ENCODE measurements at regions not wholly inside any gene's neighbourhood (a gene's known extent, or its start where the extent isn't known, plus 50 kb on each side); places are given as distances from the start of the nearest gene placed in this dataset.
A peak's percentile ranks its signal among the peaks of the same experiment; 100 is the strongest.

DNA sequence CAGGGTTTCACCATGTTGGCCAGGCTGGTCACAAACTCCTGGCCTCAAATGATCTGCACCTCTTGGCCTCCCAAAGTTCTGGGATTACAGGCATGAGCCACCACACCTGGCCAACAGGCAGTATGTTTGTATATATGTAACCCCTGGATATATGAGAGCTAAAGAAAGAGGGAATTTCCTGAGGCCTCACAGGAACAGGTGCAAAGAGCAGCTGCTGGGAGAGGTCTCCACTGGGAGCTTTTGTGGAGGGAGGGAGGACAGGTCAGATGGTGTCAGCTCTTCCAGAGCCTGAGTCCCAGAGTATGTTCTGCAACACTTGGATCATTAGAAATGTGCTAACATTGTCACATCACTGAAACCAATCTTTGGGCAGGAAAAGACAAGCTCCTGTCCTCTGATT lies 110.1 kb upstream of the KIF5B start (continued):
- TF ChIP-seq, protein P1, sequence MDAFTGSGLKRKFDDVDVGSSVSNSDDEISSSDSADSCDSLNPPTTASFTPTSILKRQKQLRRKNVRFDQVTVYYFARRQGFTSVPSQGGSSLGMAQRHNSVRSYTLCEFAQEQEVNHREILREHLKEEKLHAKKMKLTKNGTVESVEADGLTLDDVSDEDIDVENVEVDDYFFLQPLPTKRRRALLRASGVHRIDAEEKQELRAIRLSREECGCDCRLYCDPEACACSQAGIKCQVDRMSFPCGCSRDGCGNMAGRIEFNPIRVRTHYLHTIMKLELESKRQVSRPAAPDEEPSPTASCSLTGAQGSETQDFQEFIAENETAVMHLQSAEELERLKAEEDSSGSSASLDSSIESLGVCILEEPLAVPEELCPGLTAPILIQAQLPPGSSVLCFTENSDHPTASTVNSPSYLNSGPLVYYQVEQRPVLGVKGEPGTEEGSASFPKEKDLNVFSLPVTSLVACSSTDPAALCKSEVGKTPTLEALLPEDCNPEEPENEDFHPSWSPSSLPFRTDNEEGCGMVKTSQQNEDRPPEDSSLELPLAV (CRISPR knock-in tag; conservative IDR thresholded peaks at IDR 0.05; ENCODE audit: low read depth), result no peak
- peak; percentile 51; the same call in 1 of the 2 replicates for TF ChIP-seq ZNF317 (CRISPR knock-in tag; IDR thresholded peaks at IDR 0.05)
- TF ChIP-seq, protein P2, sequence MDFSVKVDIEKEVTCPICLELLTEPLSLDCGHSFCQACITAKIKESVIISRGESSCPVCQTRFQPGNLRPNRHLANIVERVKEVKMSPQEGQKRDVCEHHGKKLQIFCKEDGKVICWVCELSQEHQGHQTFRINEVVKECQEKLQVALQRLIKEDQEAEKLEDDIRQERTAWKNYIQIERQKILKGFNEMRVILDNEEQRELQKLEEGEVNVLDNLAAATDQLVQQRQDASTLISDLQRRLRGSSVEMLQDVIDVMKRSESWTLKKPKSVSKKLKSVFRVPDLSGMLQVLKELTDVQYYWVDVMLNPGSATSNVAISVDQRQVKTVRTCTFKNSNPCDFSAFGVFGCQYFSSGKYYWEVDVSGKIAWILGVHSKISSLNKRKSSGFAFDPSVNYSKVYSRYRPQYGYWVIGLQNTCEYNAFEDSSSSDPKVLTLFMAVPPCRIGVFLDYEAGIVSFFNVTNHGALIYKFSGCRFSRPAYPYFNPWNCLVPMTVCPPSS (IDR thresholded peaks at IDR 0.05), result no peak
- TF ChIP-seq ZNF607 (CRISPR knock-in tag; IDR thresholded peaks at IDR 0.05; ENCODE audit: borderline replicate concordance), result no peak
- peak; percentile 26; the same call in 1 of the 2 replicates for TF ChIP-seq SIX1 (CRISPR knock-in tag; IDR thresholded peaks at IDR 0.05; ENCODE audit: borderline replicate concordance)
- TF ChIP-seq, protein P3, sequence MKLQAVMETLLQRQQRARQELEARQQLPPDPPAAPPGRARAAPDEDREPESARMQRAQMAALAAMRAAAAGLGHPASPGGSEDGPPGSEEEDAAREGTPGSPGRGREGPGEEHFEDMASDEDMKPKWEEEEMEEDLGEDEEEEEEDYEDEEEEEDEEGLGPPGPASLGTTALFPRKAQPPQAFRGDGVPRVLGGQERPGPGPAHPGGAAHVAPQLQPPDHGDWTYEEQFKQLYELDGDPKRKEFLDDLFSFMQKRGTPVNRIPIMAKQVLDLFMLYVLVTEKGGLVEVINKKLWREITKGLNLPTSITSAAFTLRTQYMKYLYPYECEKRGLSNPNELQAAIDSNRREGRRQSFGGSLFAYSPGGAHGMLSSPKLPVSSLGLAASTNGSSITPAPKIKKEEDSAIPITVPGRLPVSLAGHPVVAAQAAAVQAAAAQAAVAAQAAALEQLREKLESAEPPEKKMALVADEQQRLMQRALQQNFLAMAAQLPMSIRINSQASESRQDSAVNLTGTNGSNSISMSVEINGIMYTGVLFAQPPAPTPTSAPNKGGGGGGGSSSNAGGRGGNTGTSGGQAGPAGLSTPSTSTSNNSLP (IDR thresholded peaks at IDR 0.05; ENCODE audit: low read depth, low read length), result no peak
- no peak for TF ChIP-seq MAZ (IDR thresholded peaks at IDR 0.05; ENCODE audit: borderline replicate concordance, low read depth, low read length)
- TF ChIP-seq MAZ (CRISPR knock-in tag; IDR thresholded peaks at IDR 0.05; ENCODE audit: low read depth), result no peak
- TF ChIP-seq ZNF773 (CRISPR knock-in tag; IDR thresholded peaks at IDR 0.05; ENCODE audit: borderline replicate concordance), result no peak
- no peak for TF ChIP-seq GFI1 (CRISPR knock-in tag; IDR thresholded peaks at IDR 0.05; ENCODE audit: borderline replicate concordance)
- TF ChIP-seq, protein P4, sequence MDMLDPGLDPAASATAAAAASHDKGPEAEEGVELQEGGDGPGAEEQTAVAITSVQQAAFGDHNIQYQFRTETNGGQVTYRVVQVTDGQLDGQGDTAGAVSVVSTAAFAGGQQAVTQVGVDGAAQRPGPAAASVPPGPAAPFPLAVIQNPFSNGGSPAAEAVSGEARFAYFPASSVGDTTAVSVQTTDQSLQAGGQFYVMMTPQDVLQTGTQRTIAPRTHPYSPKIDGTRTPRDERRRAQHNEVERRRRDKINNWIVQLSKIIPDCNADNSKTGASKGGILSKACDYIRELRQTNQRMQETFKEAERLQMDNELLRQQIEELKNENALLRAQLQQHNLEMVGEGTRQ (IDR thresholded peaks at IDR 0.05; ENCODE audit: low read depth, low read length), result no peak
- TF ChIP-seq, protein P4 (CRISPR knock-in tag; IDR thresholded peaks at IDR 0.05; ENCODE audit: borderline replicate concordance), result no peak; the same call in 1 of the 2 replicates
- TF ChIP-seq, protein P5, sequence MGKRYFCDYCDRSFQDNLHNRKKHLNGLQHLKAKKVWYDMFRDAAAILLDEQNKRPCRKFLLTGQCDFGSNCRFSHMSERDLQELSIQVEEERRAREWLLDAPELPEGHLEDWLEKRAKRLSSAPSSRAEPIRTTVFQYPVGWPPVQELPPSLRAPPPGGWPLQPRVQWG (CRISPR knock-in tag; IDR thresholded peaks at IDR 0.05; ENCODE audit: borderline replicate concordance, low read depth), result no peak
- TF ChIP-seq, protein P6, sequence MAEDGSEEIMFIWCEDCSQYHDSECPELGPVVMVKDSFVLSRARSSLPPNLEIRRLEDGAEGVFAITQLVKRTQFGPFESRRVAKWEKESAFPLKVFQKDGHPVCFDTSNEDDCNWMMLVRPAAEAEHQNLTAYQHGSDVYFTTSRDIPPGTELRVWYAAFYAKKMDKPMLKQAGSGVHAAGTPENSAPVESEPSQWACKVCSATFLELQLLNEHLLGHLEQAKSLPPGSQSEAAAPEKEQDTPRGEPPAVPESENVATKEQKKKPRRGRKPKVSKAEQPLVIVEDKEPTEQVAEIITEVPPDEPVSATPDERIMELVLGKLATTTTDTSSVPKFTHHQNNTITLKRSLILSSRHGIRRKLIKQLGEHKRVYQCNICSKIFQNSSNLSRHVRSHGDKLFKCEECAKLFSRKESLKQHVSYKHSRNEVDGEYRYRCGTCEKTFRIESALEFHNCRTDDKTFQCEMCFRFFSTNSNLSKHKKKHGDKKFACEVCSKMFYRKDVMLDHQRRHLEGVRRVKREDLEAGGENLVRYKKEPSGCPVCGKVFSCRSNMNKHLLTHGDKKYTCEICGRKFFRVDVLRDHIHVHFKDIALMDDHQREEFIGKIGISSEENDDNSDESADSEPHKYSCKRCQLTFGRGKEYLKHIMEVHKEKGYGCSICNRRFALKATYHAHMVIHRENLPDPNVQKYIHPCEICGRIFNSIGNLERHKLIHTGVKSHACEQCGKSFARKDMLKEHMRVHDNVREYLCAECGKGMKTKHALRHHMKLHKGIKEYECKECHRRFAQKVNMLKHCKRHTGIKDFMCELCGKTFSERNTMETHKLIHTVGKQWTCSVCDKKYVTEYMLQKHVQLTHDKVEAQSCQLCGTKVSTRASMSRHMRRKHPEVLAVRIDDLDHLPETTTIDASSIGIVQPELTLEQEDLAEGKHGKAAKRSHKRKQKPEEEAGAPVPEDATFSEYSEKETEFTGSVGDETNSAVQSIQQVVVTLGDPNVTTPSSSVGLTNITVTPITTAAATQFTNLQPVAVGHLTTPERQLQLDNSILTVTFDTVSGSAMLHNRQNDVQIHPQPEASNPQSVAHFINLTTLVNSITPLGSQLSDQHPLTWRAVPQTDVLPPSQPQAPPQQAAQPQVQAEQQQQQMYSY (CRISPR knock-in tag; IDR thresholded peaks at IDR 0.05), result no peak
- no peak for TF ChIP-seq ZNF530 (CRISPR knock-in tag; IDR thresholded peaks at IDR 0.05; ENCODE audit: low read depth)
- TF ChIP-seq BRCA1 (CRISPR knock-in tag; IDR thresholded peaks at IDR 0.05), result no peak
- peak; percentile 62 for TF ChIP-seq SALL1 (CRISPR knock-in tag; IDR thresholded peaks at IDR 0.05)
- no peak for TF ChIP-seq ZFP37 (CRISPR knock-in tag; IDR thresholded peaks at IDR 0.05; ENCODE audit: borderline replicate concordance)
